Activated naive CD8-positive, alpha-beta T cell treated with anti-CD3 and anti-CD28 coated beads, Interleukin-2, amount 50 U/mL, for 16 hours (primary cell): ENCODE measurements at regions not wholly inside any gene's neighbourhood (a gene's known extent, or its start where the extent isn't known, plus 50 kb on each side); places are given as distances from the start of the nearest gene placed in this dataset.

Experiments
- DNase-seq: peaks from one replicate; pipeline ENCODE4 v3.0.0-alpha.2; 2020; ENCODE audit warnings: low read depth, low spot score

DNA sequence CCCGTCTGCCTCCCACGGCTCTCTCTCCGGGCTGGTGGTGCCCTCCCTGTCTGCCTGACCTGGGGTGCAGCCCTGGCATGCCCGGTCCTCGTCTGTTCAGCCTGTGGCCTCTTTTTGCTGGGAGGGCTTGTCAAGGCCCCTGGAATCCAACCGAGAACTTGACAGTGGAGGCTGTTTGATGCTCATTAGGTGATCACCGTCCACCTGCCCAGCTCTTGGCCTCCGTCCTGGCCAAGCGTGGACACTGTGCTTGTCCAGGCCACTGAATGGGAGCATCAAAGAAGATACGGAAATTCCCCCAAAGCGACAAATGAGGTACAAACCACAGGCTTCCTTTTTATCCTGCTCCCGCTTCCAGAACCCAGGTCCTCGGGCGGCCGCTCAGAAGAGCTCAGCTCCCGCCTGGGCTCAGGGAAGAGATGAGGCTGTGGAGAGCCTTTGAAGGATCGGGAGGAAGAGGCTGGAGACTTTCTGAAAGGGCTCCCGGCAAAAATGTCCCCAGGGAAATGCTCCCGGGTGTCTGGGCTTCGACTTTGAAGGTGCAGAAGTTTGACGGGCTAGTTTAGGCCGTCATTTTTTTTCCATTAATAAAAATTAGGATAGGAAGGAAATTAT lies 1273.9 kb downstream of the BRD1 start:
- no peak for DNase-seq

DNA sequence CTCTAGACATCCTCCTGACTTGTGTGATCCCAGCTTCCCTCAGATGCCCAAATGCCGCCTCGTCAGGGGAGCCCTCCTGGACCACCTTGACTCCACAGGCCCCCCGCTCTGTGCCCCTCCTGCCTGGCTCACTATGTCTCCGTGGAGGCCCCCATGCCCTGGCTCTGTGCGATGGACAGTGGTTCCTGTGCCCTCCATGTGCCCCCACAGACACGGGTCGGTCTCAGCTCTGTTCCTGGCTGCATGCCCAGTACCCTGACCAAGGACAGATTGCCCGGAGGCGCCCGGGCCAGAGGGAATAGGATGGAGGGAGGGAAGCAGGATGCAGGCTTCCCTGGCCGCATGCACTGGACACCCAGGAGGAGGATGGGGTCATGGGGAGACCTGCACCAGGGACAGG lies 1274.6 kb downstream of the BRD1 start:
- DNase-seq, result no peak

DNA sequence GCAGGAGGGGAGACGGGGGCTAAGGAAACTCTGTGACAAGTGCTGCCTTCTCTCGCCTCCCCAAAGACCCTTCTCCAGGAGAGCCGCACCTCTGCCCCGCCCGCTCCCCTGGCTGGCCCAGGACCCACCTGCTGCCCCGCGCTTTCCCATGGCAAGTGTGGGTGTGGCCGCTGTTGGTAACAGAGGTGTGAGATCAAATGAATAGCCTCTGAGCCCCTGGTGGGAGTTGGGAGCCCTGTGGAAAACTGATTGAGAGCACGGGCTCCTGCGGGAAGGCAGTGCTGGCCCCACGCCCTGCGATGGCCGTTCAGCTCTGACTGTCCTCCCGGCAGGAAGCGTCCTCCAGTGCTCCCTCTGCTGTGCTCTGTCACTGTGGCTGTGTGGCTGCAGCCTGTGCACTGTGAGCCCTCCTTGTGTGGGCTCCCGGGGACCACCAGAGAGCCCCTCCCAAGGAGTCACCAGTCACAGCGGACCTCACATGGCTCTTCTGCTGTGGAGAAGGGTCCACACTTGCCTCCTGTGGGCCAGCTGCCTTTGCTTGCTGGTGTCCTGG lies 1275.9 kb downstream of the BRD1 start:
- no peak for DNase-seq

DNA sequence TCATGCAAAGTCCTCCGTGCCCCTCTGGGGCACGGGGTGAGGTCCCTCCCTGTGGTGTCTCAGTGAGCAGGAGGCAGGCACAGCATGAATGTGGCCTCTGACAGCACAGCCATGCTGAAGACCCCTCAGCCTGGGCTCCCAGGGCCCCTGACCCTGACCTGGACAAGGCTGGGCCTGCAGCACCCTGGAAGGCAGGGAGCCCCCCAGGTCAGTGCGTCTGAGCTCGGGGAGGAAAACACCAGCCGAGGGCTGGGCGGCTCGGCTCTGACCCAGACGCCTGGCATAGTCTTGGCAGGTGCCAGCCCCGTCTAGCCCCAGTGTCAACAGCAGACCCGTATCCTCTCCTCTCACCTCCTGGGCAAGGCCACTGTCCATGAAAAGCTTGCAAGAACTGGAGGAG lies 1276.6 kb downstream of the BRD1 start:
- no peak for DNase-seq

DNA sequence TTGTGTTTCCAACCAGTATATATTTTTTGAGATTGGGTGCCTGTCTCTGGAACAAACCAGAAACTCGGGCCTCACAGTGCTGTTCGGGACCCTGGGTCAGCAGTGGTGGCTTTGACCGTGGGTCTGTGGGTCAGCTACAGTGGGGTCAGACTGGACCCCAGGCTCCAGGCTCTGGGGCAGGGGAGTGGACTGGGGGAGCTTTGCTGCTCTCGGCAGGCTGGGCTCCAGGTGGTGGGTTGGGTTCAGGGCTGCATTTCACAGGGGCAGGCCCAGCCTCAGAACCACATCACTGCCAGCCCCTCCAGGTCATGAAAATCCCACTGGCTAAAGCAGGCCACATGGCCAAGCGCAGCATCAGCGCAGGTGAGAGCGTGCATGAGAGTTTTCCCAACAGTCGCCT lies 1279.3 kb downstream of the BRD1 start:
- DNase-seq, result no peak

DNA sequence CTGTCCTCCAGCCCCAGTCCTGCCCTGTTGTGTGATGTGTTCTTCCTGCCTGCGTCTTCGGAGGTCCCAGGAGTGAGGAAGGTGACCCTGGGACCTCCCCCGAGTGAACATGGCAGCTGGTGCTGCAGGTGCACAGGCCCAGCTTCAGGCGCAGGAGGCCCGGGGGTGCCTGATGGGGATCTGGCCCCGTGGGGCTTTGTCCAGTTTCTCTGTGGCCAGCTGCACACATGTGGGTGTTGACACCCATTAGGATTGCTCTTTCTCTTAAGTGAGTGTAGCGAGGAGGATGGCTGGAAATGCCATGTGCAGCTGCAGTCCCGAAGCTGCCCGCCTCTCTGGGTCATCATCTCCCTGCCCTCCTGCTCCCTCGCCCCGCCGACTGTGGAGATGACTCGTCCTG lies 1279.7 kb downstream of the BRD1 start:
- DNase-seq, result no peak

DNA sequence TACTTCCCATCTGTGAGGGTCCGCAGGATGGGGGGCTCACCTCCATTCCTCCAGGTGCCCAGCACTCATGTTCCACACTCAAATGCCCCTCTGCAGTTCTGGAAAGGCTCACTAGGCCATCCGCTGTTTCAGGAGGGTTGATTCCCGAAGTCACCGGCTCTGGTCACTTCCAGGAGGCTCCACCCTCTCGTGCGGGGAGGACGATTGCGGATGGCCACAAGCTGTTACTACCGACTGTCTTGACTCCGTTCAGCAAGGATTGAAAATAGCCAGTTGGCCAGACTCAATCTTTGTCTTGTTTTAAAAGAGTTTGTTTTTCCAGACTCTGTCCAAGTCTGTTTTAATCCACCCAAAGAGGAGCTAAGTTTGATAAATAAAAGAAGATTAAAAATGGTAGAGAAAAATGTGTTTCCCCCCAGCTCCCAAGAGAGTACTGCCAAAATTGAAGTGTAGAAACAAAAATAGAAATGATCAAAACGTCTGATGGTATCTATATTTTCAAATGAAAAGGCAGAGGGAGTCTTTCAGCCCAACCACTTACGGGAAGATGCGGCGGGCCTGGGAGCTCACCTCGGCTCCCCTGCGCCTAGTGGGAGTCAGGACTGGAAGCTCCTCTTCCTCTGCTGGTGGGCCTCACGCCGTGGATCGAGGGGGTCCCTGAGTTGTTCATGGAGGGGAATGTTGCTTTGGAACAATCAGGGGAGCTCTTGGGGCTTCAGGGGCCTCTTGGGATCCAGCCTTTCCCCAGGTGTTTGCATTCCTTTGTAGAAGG lies 1280.8 kb downstream of the BRD1 start:
- DNase-seq, result no peak

DNA sequence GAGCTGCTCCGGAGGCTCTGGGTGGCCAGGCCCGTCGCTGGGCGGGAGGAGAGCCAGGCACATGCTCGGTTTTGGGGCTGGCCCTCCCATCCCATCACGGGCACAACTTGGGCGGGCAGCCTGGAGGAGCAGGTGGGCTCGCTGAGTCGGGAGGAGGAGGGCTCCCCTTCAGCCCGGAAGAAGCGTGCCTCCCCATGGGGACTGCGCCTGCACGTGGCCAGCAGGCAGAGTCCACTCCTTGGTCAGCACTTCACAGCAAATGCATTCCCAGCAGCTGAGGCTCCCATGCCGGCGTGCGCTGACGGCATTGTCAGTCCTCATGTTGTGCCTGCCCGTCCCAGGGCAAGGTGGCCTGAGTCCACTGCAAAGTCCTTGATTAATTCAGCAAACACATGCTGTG lies 1281.7 kb downstream of the BRD1 start:
- DNase-seq, result no peak

DNA sequence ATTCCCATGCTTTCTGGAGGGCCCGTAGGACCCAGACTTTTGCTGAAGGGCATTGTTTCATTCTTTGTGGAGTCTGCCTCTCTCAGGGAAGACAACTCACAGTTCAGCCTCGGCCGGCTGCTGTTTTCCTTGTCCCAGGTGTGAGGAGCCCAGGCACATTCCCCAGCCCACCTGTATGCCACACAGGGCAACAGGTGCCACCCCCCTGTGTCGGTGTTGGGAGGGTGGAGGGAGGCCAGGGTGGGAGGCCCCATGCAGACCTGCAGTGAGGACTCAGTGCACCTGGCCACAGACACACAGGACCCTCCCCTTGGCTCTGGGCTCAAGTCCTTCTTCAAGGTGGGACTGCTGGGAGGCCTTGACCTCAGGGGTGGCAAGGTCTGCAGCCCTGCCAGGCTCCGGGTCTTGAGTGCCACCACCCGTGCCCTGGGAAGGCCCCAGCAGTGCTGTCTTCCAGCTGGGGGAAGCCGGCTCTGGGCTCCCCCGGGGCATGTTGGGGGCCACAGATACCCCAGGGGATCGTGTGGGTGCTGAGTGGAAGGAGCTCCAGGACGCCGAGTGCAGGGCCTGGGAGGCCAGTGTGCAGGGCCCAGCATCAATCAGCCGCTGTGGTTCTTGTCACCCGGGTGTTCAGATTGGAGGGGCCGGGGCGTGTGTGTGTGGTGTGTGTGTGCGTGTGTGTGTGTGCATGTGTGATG lies 1286.1 kb downstream of the BRD1 start:
- DNase-seq, result no peak

DNA sequence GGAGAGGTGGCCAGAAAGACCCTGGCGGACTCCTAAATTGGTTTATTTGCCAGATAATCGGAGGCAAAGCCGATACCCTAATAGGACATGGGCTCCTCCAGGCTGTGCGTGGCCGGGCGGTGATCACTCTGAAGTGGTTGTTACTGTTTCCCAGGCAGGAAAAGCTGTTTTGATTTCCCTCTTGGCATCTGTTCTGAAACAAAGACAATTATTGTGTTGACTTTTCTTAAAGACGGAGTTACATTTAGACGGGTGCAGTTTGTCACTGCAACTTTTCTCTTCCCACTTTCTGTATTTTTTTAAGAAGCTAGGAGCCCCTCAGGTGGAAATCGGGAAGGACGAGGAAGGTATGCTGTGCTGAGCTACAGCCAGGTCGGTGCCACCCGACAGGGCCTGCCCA lies 1288.4 kb downstream of the BRD1 start:
- no peak for DNase-seq

DNA sequence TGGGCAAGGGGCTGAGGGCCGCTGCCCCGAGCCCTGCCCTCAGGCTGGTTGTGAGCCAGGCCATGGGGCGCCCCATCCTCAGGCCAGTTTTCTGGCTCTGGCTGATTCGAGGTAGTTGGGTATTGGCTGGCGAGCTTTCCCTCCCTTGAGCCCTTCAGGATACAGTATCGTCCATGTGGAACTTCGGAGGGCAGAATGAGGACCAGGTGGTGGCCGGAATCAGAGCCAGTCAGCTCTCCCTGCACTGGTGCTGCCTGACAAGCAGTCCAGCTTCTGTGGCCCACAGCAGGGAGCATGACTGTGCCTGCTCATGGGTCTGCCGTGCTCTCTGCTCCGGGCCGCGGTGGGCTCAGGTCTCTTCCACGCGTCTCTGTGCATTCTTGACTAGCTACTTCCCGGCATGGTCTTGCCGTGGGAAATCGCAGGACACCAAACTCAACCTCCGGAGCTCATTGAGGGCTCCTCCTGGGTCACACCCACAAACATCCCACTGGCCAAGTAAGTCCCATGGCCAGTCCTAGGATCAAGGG lies 1289.3 kb downstream of the BRD1 start:
- no peak for DNase-seq

DNA sequence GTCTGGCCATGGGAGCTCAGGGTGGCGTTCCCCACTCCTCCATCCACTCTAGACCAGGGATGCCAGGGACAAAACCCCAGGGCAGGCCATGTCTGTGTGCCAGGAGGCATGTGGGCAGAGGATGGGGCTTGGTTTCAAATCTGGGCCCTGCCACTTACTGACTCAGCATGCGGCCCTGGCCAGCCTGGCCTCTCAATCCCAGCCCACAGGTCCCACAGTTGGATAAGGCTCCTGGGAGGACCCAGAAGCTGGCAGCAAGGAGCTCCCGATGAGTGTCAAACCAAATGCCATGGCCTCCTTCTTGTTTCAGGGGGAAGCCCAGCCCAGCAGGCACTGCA lies 1290.4 kb downstream of the BRD1 start:
- DNase-seq, result no peak

DNA sequence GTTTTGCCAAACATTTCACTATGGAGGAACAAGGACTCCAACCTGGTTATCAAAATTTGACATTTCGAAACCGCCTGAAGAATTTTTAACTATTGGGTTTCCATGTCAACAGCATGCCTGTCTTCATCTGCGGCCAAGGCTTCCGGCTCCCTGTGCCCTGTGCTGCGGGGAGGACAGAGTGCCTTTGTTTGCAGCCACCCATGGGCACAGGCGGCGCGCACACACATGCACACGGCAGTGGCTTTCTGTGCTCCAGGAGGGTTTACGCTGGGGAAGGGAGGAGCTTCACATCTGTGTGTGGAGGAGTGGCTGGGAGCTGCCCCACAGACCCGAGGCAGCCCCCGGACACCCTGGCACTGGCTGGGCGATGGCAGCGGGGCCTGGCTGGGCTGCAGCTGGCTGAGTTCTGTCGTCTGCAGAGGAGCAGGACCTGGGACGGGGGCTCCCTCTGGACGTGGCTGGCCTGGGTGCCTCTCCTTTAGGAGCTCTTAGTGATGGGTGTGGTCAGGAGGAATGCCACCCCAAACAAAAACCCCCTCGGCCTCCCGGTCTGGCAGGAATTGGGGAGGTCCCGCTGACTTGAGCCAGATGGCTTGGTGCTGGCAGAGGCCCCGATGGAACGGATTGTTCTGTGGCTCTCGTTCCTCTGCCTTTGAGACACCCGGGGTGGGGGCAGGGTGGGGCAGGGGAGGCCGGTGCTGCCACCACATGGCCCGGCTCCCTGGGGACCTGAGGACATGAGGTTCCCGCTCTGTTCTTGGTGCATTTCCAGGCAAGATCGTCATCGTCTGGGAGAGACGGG lies 1290.9 kb downstream of the BRD1 start:
- DNase-seq, result no peak

DNA sequence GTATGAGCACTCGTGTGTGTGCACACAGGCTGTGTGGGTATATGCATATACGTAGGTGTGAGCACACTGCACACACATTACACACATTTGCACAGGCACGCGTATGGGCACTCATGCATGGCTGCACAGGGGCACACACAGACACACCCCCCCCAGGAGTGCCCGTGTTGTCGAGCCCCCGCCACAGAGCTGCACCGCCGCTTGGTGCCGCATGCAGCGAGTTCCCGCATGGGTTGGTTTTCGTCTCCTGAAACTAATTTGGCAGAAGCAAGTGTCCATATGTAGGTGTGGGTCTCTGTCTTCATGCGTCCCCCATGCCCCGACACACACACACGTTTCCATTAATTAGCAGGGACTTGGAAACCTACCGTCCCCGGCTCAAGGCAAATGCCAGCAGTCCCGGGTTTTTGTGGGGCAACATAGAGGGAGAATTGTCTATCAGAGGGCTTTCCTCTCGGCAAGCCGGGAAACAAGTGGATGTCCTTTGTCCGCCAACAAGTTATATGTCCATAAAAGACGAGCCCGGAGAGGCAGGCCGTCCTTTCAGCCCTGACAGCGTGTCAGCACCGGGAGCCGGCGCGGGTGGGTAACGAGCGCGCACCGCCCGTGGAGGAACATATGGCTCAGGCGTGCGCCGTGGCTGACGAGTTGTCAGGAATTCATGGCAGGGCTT lies 1291.7 kb downstream of the BRD1 start:
- no peak for DNase-seq

DNA sequence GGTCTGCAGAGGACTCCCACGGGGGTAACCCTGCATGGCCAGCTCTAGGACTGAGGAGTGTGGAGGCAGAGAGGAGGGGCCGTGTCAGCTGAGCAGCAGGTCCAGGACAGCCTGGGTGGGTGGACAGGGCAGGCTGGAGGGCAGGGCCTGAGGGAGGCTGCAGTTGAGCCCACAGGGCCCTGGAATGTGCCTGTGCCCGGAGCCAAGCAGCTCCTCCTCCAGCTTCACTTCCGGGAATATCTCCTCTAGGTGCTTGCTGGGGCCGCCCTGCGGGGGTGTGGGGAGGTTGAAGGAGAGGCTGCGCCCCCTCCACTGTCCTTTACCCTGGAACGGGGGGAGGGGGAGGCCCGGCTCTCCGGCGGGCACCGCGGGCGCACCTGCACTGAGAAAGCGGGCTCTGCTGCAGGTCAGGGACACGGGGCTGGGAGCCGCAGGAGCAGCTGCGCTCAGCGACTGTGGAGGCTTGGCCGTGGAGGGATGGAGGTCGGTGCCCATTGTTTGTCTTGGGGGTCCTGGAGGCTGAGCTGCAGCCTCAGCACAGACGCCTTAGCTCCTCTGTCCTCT lies 1293.2 kb downstream of the BRD1 start:
- no peak for DNase-seq

DNA sequence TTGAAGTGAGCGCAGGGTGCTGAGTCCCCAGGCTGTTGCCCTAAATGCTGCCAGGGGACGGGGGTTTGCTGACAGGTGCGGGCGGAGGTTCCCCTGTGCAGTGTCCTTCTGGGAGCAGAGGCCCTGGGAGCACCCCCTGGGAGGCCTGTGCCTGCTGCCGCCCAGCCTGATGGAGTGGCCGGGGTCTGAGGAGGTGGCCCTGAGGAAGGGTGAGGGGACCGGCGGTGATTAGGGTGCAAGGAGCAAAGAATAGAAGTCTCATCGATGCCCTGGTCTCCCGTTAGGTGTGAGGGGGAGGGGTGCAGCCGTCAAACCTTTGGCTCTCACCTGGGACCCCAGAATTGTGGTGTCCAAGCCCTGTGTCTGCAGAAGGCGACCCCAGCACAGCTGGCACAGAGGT lies 1294.7 kb downstream of the BRD1 start:
- DNase-seq, result no peak

DNA sequence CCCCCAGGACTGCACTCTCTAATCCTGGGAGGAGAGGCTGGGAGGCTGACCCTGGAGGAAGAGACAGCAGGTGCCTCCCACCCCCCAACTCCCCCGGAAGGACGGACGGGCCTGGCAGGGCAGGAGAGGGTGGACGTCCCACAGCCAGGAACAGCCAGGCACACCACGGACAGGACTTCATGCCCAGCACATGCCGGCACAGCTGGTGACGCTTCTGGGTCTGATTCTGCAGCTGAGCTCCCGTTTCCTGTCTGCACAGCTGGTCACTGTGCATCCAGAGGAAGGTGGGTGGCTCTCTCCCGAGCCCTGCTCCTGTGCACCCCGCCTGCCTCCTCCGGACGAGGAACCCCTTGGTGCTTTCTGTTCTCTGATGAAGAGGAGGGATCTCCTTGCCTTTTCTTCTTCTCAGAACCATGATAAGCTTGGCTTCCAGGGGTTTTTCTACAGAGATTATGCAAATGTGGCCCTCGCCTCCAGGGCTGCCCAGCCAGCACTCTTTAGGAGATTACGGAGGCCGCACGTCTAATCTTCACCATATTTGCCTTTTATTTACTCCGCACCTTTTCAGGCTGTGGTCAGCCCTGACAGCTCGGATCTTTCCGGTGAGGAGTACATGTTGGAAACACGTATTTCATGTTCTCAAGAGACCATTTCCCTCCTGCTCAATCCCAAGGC lies 1295.8 kb downstream of the BRD1 start:
- DNase-seq, result no peak

DNA sequence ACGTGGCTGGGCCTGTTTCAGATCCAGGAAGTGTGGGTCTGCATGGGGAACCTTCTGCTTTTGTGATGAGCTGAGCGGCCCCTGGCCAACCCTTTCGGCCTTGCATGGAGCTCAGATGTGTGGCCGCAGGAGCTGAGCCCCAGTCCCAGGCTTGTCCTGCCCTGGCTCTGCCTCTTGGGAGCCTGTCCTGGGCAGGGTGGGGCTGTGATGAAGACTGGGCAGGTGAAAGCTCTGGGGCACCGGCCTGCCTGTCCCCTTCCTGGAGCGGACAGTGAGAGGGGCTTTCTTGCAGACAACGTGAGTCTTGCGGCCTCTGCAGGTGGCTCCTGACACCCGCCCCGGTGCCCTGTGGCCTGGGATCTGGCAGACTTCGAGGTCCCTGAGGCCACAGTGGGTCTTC lies 1296.6 kb downstream of the BRD1 start:
- no peak for DNase-seq

DNA sequence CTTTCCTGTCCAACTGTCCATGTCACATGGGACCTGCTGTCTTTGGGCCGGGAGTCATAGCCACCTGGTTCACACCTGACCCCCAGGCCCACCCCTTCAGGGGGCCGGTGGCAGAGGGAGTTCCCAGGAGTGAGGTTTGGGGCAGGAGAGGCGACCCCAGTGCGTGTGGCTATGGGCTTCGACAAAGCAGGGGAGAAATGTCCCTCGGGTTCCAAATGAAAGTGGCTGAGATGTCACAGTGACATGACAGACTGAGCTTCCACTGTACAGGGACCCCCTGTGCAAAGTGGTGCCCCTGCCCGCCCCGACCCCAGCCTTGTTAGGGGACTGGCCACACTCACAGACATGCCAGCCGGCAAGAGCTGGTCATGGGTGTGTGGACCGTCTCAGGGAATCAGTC lies 1297.0 kb downstream of the BRD1 start:
- DNase-seq, result no peak

DNA sequence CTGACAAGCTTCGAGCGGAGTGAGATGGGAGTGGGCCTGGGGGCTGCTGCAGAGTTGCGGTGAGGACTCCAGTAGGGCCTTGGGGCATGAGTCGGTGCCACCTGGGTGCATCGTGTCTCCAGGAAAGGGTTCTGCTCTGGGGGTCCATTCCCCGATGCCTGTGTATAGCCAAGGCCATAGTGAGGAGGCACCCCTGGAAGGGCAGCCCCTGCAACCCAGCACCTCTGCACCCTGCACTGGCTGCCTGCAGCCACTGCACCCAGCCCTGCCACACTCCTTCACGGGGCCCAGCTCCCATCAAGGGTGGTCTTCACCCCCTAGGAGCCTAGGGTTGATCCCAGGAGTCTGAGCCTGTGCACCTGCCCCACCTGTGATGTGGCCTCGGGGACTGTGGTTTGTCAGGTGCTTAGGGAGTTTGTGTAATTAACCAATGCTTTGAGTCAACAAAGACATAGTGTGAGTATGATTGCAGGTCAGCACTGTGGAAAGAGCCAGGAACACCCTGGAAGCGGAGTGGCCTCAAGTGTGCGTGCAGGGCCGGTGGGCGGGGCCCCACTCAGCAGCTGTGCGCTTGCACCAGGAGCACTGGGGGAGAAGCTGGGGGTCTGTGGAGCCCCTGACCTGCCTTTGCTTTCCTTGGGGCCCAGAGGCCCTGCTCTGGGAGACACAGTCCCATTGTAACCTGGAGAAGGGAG lies 1299.3 kb downstream of the BRD1 start:
- DNase-seq, result no peak
